ENCODE measurements at regions not wholly inside any gene's neighbourhood (a gene's known extent, or its start where the extent isn't known, plus 50 kb on each side); places are given as distances from the start of the nearest gene placed in this dataset.

GRCh38 chr9:119707228-119707845 lies 338.1 kb upstream of the BRINP1 start:
- intact Hi-C loops (cut with DNase I; ENCODE audit: low total_unique reads): no loop called here
- no peak overlapping the region for H3K4me3 ChIP-seq (ENCODE audit: low read depth, poor library complexity, severe bottlenecking)
- 81 to 86% methylated on average over 4 of the region's 4 CpGs for WGBS, 2 donors
- TF ChIP-seq, protein P1, sequence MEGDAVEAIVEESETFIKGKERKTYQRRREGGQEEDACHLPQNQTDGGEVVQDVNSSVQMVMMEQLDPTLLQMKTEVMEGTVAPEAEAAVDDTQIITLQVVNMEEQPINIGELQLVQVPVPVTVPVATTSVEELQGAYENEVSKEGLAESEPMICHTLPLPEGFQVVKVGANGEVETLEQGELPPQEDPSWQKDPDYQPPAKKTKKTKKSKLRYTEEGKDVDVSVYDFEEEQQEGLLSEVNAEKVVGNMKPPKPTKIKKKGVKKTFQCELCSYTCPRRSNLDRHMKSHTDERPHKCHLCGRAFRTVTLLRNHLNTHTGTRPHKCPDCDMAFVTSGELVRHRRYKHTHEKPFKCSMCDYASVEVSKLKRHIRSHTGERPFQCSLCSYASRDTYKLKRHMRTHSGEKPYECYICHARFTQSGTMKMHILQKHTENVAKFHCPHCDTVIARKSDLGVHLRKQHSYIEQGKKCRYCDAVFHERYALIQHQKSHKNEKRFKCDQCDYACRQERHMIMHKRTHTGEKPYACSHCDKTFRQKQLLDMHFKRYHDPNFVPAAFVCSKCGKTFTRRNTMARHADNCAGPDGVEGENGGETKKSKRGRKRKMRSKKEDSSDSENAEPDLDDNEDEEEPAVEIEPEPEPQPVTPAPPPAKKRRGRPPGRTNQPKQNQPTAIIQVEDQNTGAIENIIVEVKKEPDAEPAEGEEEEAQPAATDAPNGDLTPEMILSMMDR (IDR thresholded peaks at IDR 0.05): no peak
- DNase-seq (ENCODE audit: low spot score in 2 of 2): no peak

GRCh38 chr9:119701651-119702050 lies 332.4 kb upstream of the BRINP1 start:
- no peak for DNase-seq (ENCODE audit: low spot score in 2 of 2)
- no peak for TF ChIP-seq POLR2A (IDR thresholded peaks at IDR 0.05)
- WGBS, 2 donors: 67 to 71% methylated on average over 1 of the region's 1 CpG
- intact Hi-C loops (cut with DNase I; ENCODE audit: low total_unique reads): no loop called here
- H3K4me3 ChIP-seq (ENCODE audit: low read depth, poor library complexity, severe bottlenecking): no peak overlapping the region

DNA sequence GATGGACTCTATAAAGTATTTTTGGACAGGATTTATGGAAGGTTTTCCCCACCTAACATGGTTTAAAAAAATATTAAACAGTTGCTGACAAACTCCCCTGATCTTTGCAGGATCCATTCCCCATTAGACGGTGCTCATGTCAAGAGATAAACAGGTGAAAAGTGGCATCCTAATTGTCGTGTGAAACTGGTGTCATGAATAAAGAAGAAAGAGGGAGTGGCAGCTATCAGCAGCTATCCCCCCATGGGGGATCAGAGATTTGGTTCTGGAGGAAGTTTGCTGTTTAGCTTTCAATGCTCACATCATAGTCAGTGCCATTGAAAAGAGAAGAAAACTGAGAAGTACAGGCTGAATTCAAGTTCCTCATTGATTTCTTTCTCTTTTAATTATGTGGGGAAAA lies 329.3 kb upstream of the BRINP1 start:
- 36 to 39% methylated on average over 2 of the region's 2 CpGs for WGBS, 2 donors
- no peak for DNase-seq (ENCODE audit: low spot score in 2 of 2)
- no peak for TF ChIP-seq POLR2A (IDR thresholded peaks at IDR 0.05)
- TF ChIP-seq, protein P1 (IDR thresholded peaks at IDR 0.05): no peak
- intact Hi-C loops (cut with DNase I; ENCODE audit: low total_unique reads): no loop called here
- no peak overlapping the region for H3K4me3 ChIP-seq (ENCODE audit: low read depth, poor library complexity, severe bottlenecking)

DNA sequence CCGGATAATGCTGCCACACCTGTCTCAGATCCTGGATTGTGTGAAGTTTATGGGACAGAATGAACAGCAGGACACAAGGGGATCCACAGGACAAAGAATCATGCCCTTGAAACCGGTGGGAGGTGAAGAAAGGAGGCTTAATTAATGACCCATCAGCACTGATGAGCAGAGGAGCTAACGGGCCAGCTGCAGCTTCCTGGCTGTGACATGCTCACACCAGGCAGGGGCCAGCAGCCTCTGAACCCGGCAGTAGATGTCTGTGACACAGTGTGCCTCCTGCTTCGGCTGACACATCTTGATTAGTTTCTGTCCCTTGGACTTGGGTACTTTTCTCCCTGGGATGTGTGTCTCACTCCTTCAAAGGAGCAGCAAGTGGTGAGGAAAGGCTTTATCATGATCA lies 328.8 kb upstream of the BRINP1 start:
- TF ChIP-seq POLR2A (IDR thresholded peaks at IDR 0.05): no peak
- TF ChIP-seq, protein P1 (IDR thresholded peaks at IDR 0.05): no peak
- intact Hi-C loops (cut with DNase I; ENCODE audit: low total_unique reads): no loop called here
- DNase-seq (ENCODE audit: low spot score in 2 of 2): no peak
- 39 to 47% methylated on average over 5 of the region's 5 CpGs for WGBS, 2 donors
- H3K4me3 ChIP-seq (ENCODE audit: low read depth, poor library complexity, severe bottlenecking): peak overlapping the region; percentile 9

DNA sequence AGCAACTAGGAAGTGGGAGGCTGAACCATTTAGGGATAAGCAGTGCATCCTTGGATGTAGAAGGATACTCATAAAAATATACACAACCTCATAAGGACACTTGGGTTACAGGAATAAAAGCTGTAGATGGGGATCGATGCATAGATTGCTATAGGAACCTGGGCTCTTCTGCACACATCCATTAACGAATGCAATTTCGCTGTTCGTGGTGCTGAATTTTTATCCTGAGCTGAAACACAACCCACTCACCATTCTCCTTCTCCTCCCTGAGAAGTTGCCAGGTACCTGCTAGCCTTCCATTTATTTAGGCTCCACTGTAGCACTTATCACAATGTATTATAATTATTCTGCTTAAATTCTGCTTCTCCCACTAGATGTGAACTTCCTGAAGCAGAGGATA lies 320.6 kb upstream of the BRINP1 start:
- intact Hi-C loops (cut with DNase I; ENCODE audit: low total_unique reads): no loop called here
- TF ChIP-seq, protein P1 (IDR thresholded peaks at IDR 0.05): no peak
- TF ChIP-seq POLR2A (IDR thresholded peaks at IDR 0.05): no peak
- DNase-seq (ENCODE audit: low spot score in 2 of 2): no peak
- WGBS, 2 donors: 11 to 15% methylated on average over 4 of the region's 4 CpGs
- H3K4me3 ChIP-seq (ENCODE audit: low read depth, poor library complexity, severe bottlenecking): no peak overlapping the region

GRCh38 chr9:119688547-119688946 lies 319.3 kb upstream of the BRINP1 start:
- intact Hi-C loops (cut with DNase I; ENCODE audit: low total_unique reads): no loop called here
- 66 to 72% methylated on average over 3 of the region's 3 CpGs for WGBS, 2 donors
- H3K4me3 ChIP-seq (ENCODE audit: low read depth, poor library complexity, severe bottlenecking): no peak overlapping the region
- TF ChIP-seq, protein P1 (IDR thresholded peaks at IDR 0.05): no peak
- no peak for DNase-seq (ENCODE audit: low spot score in 2 of 2)

Measured in lower leg skin (tissue), 4 donors.